K562 (cell line): ENCODE measurements at regions not wholly inside any gene's neighbourhood (a gene's known extent, or its start where the extent isn't known, plus 50 kb on each side); places are given as distances from the start of the nearest gene placed in this dataset.

ENCODE experiments used
- ATAC-seq: fragments of 200-7000 bp; cut with Tn5 transposase; 3 replicates; pipeline ENCODE4 v1.9.1; 2020; ENCODE audit warnings: moderate library complexity
- BruUV-seq: library from RNA; stranded (reverse); fragments of 400-500 nt; replicated peaks from 2 replicates; lab custom pipeline; 2021; lab: Mats Ljungman, UMichigan
- CTCF ChIA-PET: fragments of 300-600 bp; formaldehyde crosslinking; extraction: SDS; loops from one replicate; lab custom pipeline; 2021; ENCODE audit warnings: low intra/inter-chr PET ratio; lab: Yijun Ruan, JAX
- POLR2A ChIA-PET: fragments of 300-600, 350-650 bp; sonication (Branson Sonifier 250); formaldehyde crosslinking; extraction: SDS; loops from one replicate; lab custom pipeline; 2021; ENCODE audit warnings: antibody characterized with exemption, inconsistent platforms; lab: Yijun Ruan, JAX
- DNase-seq, 4 experiments: peaks; one replicate each; pipeline versions ENCODE4 v3.0.0 to v3.0.0-alpha.2; 2011 to 2018; ENCODE audit warnings: low spot score in 3 of 4, mixed read lengths in 3 of 4; ENCODE audit errors: extremely low read depth in 1 of 4
- FAIRE-seq: peaks from 2 replicates; lab custom pipeline; 2011; peaks lifted over from hg19 to GRCh38; lab: Jason Lieb, UNC
- H2AFZ ChIP-seq: 2 replicates; pipeline ENCODE4 v1.6.0; 2011; ENCODE audit warnings: low read depth, low read length, control low read depth, inconsistent platforms
- H3K27ac ChIP-seq: fragments of 200-600 bp; 3 replicates; pipeline ENCODE4 v1.8.0; 2011; ENCODE audit warnings: low read depth, mild to moderate bottlenecking, control low read depth, inconsistent platforms, low read length, moderate library complexity, mixed read lengths; ENCODE audit errors: extremely low read depth
- H3K27me3 ChIP-seq, 2 experiments: fragments of 300-600 bp in 1 of 2; 2 replicates in 1 of 2; 3 replicates in 1 of 2; pipeline versions ENCODE4 v1.6.0 to v1.8.0; 2011; ENCODE audit warnings: inconsistent platforms in 2 of 2, low read length in 2 of 2, mild to moderate bottlenecking in 1 of 2, mixed read lengths in 1 of 2, moderate library complexity in 1 of 2; ENCODE audit not compliant: control insufficient read depth in 2 of 2, insufficient read depth in 2 of 2
- H3K36me3 ChIP-seq: fragments of 300-600 bp; 3 replicates; pipeline ENCODE4 v1.8.0; 2011; ENCODE audit warnings: mild to moderate bottlenecking, low read length, inconsistent platforms; ENCODE audit not compliant: control insufficient read depth, insufficient read depth
- H3K4me1 ChIP-seq, 2 experiments: fragments of 200-600 bp in 1 of 2; replicated peaks in 1 of 2; 2 replicates in 1 of 2; 3 replicates in 1 of 2; pipeline versions ENCODE4 v1.5.1 to v1.8.0; 2011; ENCODE audit warnings: inconsistent platforms in 2 of 2, low read length in 2 of 2, mild to moderate bottlenecking in 1 of 2, mixed read lengths in 1 of 2, moderate library complexity in 1 of 2; ENCODE audit not compliant: control insufficient read depth in 2 of 2, insufficient read depth in 2 of 2
- H3K4me2 ChIP-seq: 2 replicates; pipeline ENCODE4 v1.6.1; 2011; ENCODE audit warnings: low read length, control low read depth, inconsistent platforms, mixed read lengths; ENCODE audit not compliant: insufficient read depth
- H3K4me3 ChIP-seq: fragments of 200-600 bp; sonication (generic), shearing (Covaris generic); 2 replicates; pipeline ENCODE4 v1.5.1; 2016; ENCODE audit warnings: control low read depth, inconsistent platforms
- H3K79me2 ChIP-seq: fragments of 200-600 bp; 3 replicates; pipeline ENCODE4 v1.8.0; 2011; ENCODE audit warnings: low read length, inconsistent platforms; ENCODE audit not compliant: control insufficient read depth, insufficient read depth
- H3K9ac ChIP-seq, 2 experiments: 2 replicates each; pipeline versions ENCODE4 v1.6.0 to v1.6.1; 2011; ENCODE audit warnings: low read depth in 2 of 2, low read length in 2 of 2, control low read depth in 1 of 2, inconsistent platforms in 1 of 2, mild to moderate bottlenecking in 1 of 2, mixed read lengths in 1 of 2; ENCODE audit not compliant: insufficient read depth in 1 of 2
- H3K9me1 ChIP-seq: one replicate; pipeline ENCODE4 v1.6.0; 2011; ENCODE audit warnings: inconsistent platforms, mild to moderate bottlenecking, low read length, moderate library complexity; ENCODE audit not compliant: control insufficient read depth, insufficient read depth
- H3K9me3 ChIP-seq: replicated peaks from 2 replicates; pipeline ENCODE4 v1.5.1; 2011; ENCODE audit warnings: low read depth, low read length, inconsistent platforms; ENCODE audit not compliant: control insufficient read depth, insufficient read depth
- H4K20me1 ChIP-seq: replicated peaks from 2 replicates; pipeline ENCODE4 v1.6.1; 2011; ENCODE audit warnings: low read length, inconsistent platforms, mixed read lengths; ENCODE audit not compliant: control insufficient read depth, insufficient read depth
- BRCA1 ChIP-seq, 2 experiments: fragments of 450-650 bp in 1 of 2; sonication (generic) in 1 of 2; formaldehyde crosslinking in 1 of 2; IDR thresholded peaks; 2 replicates each; pipeline versions ENCODE4 v1.5.0 to v1.6.1; 2017 to 2020; ENCODE audit warnings: mild to moderate bottlenecking in 1 of 2, missing genetic modification reagents in 1 of 2
- ERF ChIP-seq: fragments of 450-650 bp; formaldehyde crosslinking; IDR thresholded peaks from 2 replicates; pipeline ENCODE4 v1.4.0; 2020; ENCODE audit warnings: mild to moderate bottlenecking, mixed read lengths
- ETV6 ChIP-seq, 3 experiments: fragments of 150-350 bp in 1 of 3; sonication (generic) in 1 of 3; formaldehyde crosslinking in 1 of 3; IDR thresholded peaks; 2 replicates each; pipeline versions ENCODE4 v1.6.1 to v1.8.0; 2014 to 2022; ENCODE audit warnings: borderline replicate concordance in 2 of 3, low read depth in 2 of 3, antibody characterized with exemption in 1 of 3, low read length in 1 of 3, mild to moderate bottlenecking in 1 of 3, missing genetic modification reagents in 1 of 3
- LCOR ChIP-seq: sonication (generic); formaldehyde crosslinking; IDR thresholded peaks from 2 replicates; pipeline ENCODE4 v1.8.0; 2022; ENCODE audit warnings: mild to moderate bottlenecking, missing genetic modification reagents
- MYBL2 ChIP-seq, 2 experiments: fragments of 450-650 bp in 1 of 2; sonication (generic) in 1 of 2; formaldehyde crosslinking in 1 of 2; IDR thresholded peaks; 2 replicates each; pipeline versions ENCODE4 v1.6.1 to v1.8.1; 2017 to 2022; ENCODE audit warnings: borderline replicate concordance in 1 of 2, inconsistent platforms in 1 of 2, low read depth in 1 of 2, mild to moderate bottlenecking in 1 of 2, missing genetic modification reagents in 1 of 2, moderate library complexity in 1 of 2
- PYGO2 ChIP-seq: fragments of 450-650 bp; IDR thresholded peaks from 2 replicates; pipeline ENCODE4 v1.6.1; 2016; ENCODE audit warnings: mild to moderate bottlenecking, missing genetic modification characterization, moderate library complexity, missing compliant biosample characterization
- RUNX1 ChIP-seq: sonication (generic); IDR thresholded peaks from 2 replicates; pipeline ENCODE4 v1.6.1; 2016; ENCODE audit warnings: antibody characterized with exemption, low read depth
- SETDB1 ChIP-seq: IDR thresholded peaks from one replicate; pipeline ENCODE4 v1.6.1; 2012; ENCODE audit warnings: low read length, control low read depth, inconsistent platforms
- TCF7L2 ChIP-seq: fragments of 150-350 bp; IDR thresholded peaks from 2 replicates; pipeline ENCODE4 v1.6.1; 2016; ENCODE audit warnings: low read depth, mild to moderate bottlenecking, low read length, moderate library complexity
- ZFP1 ChIP-seq: fragments of 450-650 bp; formaldehyde crosslinking; IDR thresholded peaks from 2 replicates; pipeline ENCODE4 v1.4.0; 2020; ENCODE audit warnings: mild to moderate bottlenecking, mixed read lengths
- WGBS: fragments of 100-300 bp; shearing (Covaris generic); methylation state at CpG from one replicate; pipeline ENCODE4 v1.1.6; 2016; ENCODE audit warnings: low coverage, mixed read lengths; ENCODE audit not compliant: insufficient coverage; ENCODE audit errors: missing lambda C conversion rate; 5-methylcytosine and 5-hydroxymethylcytosine counted together
- in situ Hi-C: fragments of 300-500 bp; cut with MboI; formaldehyde crosslinking; loops from 4 replicates; pipeline ENCODE4 v1.15.0; 2018; ENCODE audit warnings: inconsistent platforms, mixed read lengths
- intact Hi-C: fragments of 100-400 bp; cut with micrococcal nuclease; formaldehyde crosslinking; loops from 2 replicates; pipeline ENCODE4 v1.14.2; 2022
- TF ChIP-seq, protein P1 (sequence below): fragments of 250-450 bp; sonication (Bioruptor Pico); IDR thresholded peaks from 2 replicates; pipeline ENCODE4 v1.5.0; 2020; ENCODE audit warnings: mild to moderate bottlenecking, borderline replicate concordance
- TF ChIP-seq, protein P2 (sequence below): fragments of 450-650 bp; formaldehyde crosslinking; IDR thresholded peaks from 2 replicates; pipeline ENCODE4 v1.4.0; 2022; ENCODE audit warnings: missing genetic modification characterization
- TF ChIP-seq, protein P3 (sequence below): fragments of 250-450 bp; sonication (Bioruptor Pico); IDR thresholded peaks from 2 replicates; pipeline ENCODE4 v1.9.0; 2021; ENCODE audit warnings: mild to moderate bottlenecking, inconsistent platforms
- TF ChIP-seq, protein P4 (sequence below), 2 experiments: fragments of 450-650 bp in 1 of 2; sonication (generic) in 1 of 2; formaldehyde crosslinking; conservative IDR thresholded peaks; 2 replicates each; pipeline versions ENCODE4 v1.4.0 to v1.8.1; 2020 to 2022; ENCODE audit warnings: mild to moderate bottlenecking in 1 of 2, missing genetic modification reagents in 1 of 2

DNA sequence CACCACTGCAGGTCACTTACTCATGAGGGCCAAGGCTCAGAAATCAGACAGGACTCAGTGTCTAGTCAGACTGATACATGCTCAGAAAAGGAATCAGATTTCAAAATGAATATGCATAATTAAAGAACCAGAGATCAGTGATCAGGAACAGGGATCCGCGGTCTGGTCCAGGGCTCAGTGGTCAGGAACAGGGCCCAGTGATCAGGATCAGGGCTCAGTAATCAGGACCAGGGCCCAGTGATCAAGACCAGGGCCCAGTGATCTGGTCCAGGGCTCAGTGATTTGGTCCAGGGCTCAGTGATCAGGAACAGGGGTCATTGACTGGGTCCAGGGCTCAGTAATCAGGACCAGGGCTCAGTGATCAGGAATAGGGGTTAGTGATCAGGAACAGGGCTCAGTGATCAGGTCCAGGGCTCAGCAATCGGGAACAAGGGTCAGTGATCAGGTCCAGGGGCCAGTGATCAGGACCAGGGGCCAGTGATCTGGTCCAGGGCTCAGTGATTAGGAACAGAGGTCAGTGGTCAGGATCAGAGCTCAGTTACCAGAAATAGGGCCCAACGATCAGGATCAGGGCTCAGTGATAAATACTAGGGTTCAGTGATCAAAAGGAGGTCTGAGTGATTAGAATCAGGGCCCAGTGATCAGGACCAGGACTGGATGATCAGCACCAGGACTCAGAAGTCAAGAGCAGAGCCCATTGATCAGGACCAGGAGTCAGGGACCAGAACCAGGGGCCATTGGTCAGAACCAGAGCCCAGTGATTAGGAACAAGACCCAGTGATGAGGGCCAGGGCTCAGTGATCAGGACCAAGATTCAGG is 175.3 kb downstream of the TMEM121 start:
- intact Hi-C loops (no loop called here), in situ Hi-C loops (loop anchor here (5.0 kb wide), 1 partner anchor 119 kb away; no protein-coding TSS in a partner anchor)
- no peak overlapping the region for H3K9ac ChIP-seq
- H3K9me1 ChIP-seq = no peaks in the 10 kb centered on the region
- no TSS peak for BruUV-seq
- POLR2A ChIA-PET = no interaction called here
- H3K79me2 ChIP-seq = no peaks in the 10 kb centered on the region
- no peak overlapping the region for H3K4me3 ChIP-seq
- H3K9me3 ChIP-seq = no peaks in the 10 kb centered on the region
- WGBS = 0% methylated on average over 4 of the region's 4 CpGs
- H3K4me2 ChIP-seq = no peak overlapping the region
- CTCF ChIA-PET = no interaction called here
- no peaks in the 10 kb centered on the region for H4K20me1 ChIP-seq
- no peaks in the 10 kb centered on the region for H3K36me3 ChIP-seq
- DNase-seq = no peak
- no peak for FAIRE-seq
- no peak overlapping the region for H2AFZ ChIP-seq
- no peak overlapping the region for H3K27ac ChIP-seq
- H3K4me1 ChIP-seq = no peaks in the 10 kb centered on the region
- H3K27me3 ChIP-seq = no peaks in the 10 kb centered on the region
- ATAC-seq = no peak
- TF ChIP-seq BRCA1 (IDR thresholded peaks at IDR 0.05) (no peak), BRCA1 (CRISPR knock-in tag; IDR thresholded peaks at IDR 0.05) (no peak), LCOR (no peak), ETV6 (IDR thresholded peaks at IDR 0.05; ENCODE audit: borderline replicate concordance in 1 of 2, low read depth in 2 of 2, low read length in 1 of 2) (no peak), ETV6 (CRISPR knock-in tag; IDR thresholded peaks at IDR 0.05; ENCODE audit: borderline replicate concordance) (no peak), ERF (CRISPR knock-in tag) (no peak), RUNX1 (no peak), PYGO2 (tag) (no peak), SETDB1 (no peak), ZFP1 (no peak), MYBL2 (IDR thresholded peaks at IDR 0.05; ENCODE audit: low read depth) (no peak), MYBL2 (CRISPR knock-in tag; IDR thresholded peaks at IDR 0.05; ENCODE audit: borderline replicate concordance) (no peak), TCF7L2 (no peak)
- TF ChIP-seq, protein P1, sequence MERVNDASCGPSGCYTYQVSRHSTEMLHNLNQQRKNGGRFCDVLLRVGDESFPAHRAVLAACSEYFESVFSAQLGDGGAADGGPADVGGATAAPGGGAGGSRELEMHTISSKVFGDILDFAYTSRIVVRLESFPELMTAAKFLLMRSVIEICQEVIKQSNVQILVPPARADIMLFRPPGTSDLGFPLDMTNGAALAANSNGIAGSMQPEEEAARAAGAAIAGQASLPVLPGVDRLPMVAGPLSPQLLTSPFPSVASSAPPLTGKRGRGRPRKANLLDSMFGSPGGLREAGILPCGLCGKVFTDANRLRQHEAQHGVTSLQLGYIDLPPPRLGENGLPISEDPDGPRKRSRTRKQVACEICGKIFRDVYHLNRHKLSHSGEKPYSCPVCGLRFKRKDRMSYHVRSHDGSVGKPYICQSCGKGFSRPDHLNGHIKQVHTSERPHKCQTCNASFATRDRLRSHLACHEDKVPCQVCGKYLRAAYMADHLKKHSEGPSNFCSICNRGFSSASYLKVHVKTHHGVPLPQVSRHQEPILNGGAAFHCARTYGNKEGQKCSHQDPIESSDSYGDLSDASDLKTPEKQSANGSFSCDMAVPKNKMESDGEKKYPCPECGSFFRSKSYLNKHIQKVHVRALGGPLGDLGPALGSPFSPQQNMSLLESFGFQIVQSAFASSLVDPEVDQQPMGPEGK (CRISPR knock-in tag) = no peak
- TF ChIP-seq, protein P2, sequence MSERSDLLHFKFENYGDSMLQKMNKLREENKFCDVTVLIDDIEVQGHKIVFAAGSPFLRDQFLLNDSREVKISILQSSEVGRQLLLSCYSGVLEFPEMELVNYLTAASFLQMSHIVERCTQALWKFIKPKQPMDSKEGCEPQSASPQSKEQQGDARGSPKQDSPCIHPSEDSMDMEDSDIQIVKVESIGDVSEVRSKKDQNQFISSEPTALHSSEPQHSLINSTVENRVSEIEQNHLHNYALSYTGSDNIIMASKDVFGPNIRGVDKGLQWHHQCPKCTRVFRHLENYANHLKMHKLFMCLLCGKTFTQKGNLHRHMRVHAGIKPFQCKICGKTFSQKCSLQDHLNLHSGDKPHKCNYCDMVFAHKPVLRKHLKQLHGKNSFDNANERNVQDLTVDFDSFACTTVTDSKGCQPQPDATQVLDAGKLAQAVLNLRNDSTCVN (CRISPR knock-in tag) = no peak
- TF ChIP-seq, protein P3, sequence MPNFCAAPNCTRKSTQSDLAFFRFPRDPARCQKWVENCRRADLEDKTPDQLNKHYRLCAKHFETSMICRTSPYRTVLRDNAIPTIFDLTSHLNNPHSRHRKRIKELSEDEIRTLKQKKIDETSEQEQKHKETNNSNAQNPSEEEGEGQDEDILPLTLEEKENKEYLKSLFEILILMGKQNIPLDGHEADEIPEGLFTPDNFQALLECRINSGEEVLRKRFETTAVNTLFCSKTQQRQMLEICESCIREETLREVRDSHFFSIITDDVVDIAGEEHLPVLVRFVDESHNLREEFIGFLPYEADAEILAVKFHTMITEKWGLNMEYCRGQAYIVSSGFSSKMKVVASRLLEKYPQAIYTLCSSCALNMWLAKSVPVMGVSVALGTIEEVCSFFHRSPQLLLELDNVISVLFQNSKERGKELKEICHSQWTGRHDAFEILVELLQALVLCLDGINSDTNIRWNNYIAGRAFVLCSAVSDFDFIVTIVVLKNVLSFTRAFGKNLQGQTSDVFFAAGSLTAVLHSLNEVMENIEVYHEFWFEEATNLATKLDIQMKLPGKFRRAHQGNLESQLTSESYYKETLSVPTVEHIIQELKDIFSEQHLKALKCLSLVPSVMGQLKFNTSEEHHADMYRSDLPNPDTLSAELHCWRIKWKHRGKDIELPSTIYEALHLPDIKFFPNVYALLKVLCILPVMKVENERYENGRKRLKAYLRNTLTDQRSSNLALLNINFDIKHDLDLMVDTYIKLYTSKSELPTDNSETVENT (CRISPR knock-in tag) = no peak
- TF ChIP-seq, protein P4, sequence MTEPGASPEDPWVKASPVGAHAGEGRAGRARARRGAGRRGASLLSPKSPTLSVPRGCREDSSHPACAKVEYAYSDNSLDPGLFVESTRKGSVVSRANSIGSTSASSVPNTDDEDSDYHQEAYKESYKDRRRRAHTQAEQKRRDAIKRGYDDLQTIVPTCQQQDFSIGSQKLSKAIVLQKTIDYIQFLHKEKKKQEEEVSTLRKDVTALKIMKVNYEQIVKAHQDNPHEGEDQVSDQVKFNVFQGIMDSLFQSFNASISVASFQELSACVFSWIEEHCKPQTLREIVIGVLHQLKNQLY (CRISPR knock-in tag; conservative IDR thresholded peaks at IDR 0.05) = no peak
